ENCODE measurements at regions not wholly inside any gene's neighbourhood (a gene's known extent, or its start where the extent isn't known, plus 50 kb on each side); places are given as distances from the start of the nearest gene placed in this dataset.

- no peak overlapping the region for H3K4me3 ChIP-seq (ENCODE audit: low read depth, low read length)
- no peak for TF ChIP-seq CTCF (IDR thresholded peaks at IDR 0.05; ENCODE audit: insufficient read depth, low read length, poor library complexity, severe bottlenecking)
- H3K27me3 ChIP-seq (ENCODE audit: control insufficient read depth, insufficient read depth, low read length), result no peaks in the 10 kb centered on the region
- no peak for DNase-seq (ENCODE audit: low read depth)
- H3K36me3 ChIP-seq (ENCODE audit: control insufficient read depth, insufficient read depth, low read length), result no peaks in the 10 kb centered on the region
Measured at GRCh38 chr6:137365707-137366437, 128.3 kb downstream of the OLIG3 start.

- no peak for TF ChIP-seq CTCF (IDR thresholded peaks at IDR 0.05; ENCODE audit: insufficient read depth, low read length, poor library complexity, severe bottlenecking)
- no peak for DNase-seq (ENCODE audit: low read depth)
- no peak overlapping the region for H3K4me3 ChIP-seq (ENCODE audit: low read depth, low read length)
Measured at GRCh38 chr6:137363805-137364138, 130.4 kb downstream of the OLIG3 start.

GRCh38 chr6:137362878-137363804, 131.1 kb downstream of the OLIG3 start:
- no peak for DNase-seq (ENCODE audit: low read depth)
- Histone ChIP-seq H3K27me3 (ENCODE audit: control insufficient read depth, insufficient read depth, low read length) (no peaks in the 10 kb centered on the region), H3K4me3 (ENCODE audit: low read depth, low read length) (no peak overlapping the region), H3K36me3 (ENCODE audit: control insufficient read depth, insufficient read depth, low read length) (no peaks in the 10 kb centered on the region)
- no peak for TF ChIP-seq CTCF (IDR thresholded peaks at IDR 0.05; ENCODE audit: insufficient read depth, low read length, poor library complexity, severe bottlenecking)

More at GRCh38 chr6:137363805-137364138, 130.4 kb downstream of the OLIG3 start:
- no peaks in the 10 kb centered on the region for H3K36me3 ChIP-seq (ENCODE audit: control insufficient read depth, insufficient read depth, low read length)
- H3K27me3 ChIP-seq (ENCODE audit: control insufficient read depth, insufficient read depth, low read length), result no peaks in the 10 kb centered on the region

- no peak for DNase-seq (ENCODE audit: low read depth)
- no peak for TF ChIP-seq CTCF (IDR thresholded peaks at IDR 0.05; ENCODE audit: insufficient read depth, low read length, poor library complexity, severe bottlenecking)
- no peak overlapping the region for H3K4me3 ChIP-seq (ENCODE audit: low read depth, low read length)
- H3K27me3 ChIP-seq (ENCODE audit: control insufficient read depth, insufficient read depth, low read length), result no peaks in the 10 kb centered on the region
- no peaks in the 10 kb centered on the region for H3K36me3 ChIP-seq (ENCODE audit: control insufficient read depth, insufficient read depth, low read length)
Measured at GRCh38 chr6:137361701-137362100, 132.5 kb downstream of the OLIG3 start.

GRCh38 chr6:137358273-137358672, 135.9 kb downstream of the OLIG3 start:
- no peak for TF ChIP-seq CTCF (IDR thresholded peaks at IDR 0.05; ENCODE audit: insufficient read depth, low read length, poor library complexity, severe bottlenecking)
- Histone ChIP-seq H3K4me3 (ENCODE audit: low read depth, low read length) (no peak overlapping the region), H3K27me3 (ENCODE audit: control insufficient read depth, insufficient read depth, low read length) (no peaks in the 10 kb centered on the region), H3K36me3 (ENCODE audit: control insufficient read depth, insufficient read depth, low read length) (no peaks in the 10 kb centered on the region)
- no peak for DNase-seq (ENCODE audit: low read depth)

All from kidney epithelial cell (primary cell).